Prostate gland (tissue), 2 donors: ENCODE measurements at regions not wholly inside any gene's neighbourhood (a gene's known extent, or its start where the extent isn't known, plus 50 kb on each side); places are given as distances from the start of the nearest gene placed in this dataset.

Source experiments
- CTCF ChIP-seq, 4 experiments: fragments of 200-600 bp in 2 of 4; fragments of 450-650 bp in 2 of 4; sonication (generic) in 2 of 4; IDR thresholded peaks; 1 replicate in 3 of 4; 2 replicates in 1 of 4; pipeline ENCODE4 v1.5.1; 2016 to 2019; ENCODE audit warnings: antibody characterized with exemption in 4 of 4, mild to moderate bottlenecking in 2 of 4, moderate library complexity in 2 of 4
- POLR2A ChIP-seq: fragments of 450-650 bp; IDR thresholded peaks from one replicate; pipeline ENCODE4 v1.6.1; 2016; ENCODE audit warnings: antibody characterized with exemption, mild to moderate bottlenecking

DNA sequence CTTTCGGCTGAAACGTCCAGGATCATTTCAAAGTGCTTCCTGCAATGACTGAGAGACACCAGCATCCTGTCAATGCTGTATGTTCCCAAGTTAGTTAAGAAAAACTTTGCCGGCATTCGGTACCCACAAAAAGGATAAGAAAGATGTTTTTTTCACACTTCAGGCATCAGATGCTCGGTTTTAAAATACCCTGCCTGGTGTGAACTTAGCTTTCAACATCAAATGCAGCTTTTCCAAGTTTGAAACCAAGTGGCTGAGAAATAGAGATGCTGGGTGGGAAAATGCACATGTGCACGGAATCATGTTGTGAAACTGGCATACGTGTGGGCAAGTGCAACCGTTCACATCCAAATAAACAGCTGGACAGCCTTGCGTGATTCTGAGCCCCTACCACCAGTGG is 254.9 kb upstream of the IGF1R start:
- TF ChIP-seq CTCF (IDR thresholded peaks at IDR 0.05) = no peak
- TF ChIP-seq POLR2A = no peak
